ENCODE measurements at regions not wholly inside any gene's neighbourhood (a gene's known extent, or its start where the extent isn't known, plus 50 kb on each side); places are given as distances from the start of the nearest gene placed in this dataset.

DNA sequence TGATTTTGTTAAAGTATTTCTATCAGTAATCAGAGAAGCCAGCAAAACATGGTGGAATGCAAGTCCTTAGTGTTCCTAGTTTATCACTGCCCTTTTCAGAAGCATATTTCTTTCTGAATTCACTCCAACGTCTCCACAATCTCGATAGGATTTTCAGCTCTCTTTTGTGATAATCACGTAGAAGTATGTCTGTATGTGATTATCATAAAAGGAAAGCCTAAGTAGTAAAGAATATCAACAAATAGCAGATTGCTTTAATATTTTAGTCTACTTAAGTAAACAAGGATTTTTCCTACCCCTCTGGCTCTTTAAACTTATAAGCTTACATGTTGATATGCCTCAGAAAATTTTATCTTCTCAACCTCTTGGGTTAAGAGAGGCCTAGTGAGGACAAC lies 147.4 kb upstream of the NUDT4 start:
- TF ChIP-seq, protein P1, sequence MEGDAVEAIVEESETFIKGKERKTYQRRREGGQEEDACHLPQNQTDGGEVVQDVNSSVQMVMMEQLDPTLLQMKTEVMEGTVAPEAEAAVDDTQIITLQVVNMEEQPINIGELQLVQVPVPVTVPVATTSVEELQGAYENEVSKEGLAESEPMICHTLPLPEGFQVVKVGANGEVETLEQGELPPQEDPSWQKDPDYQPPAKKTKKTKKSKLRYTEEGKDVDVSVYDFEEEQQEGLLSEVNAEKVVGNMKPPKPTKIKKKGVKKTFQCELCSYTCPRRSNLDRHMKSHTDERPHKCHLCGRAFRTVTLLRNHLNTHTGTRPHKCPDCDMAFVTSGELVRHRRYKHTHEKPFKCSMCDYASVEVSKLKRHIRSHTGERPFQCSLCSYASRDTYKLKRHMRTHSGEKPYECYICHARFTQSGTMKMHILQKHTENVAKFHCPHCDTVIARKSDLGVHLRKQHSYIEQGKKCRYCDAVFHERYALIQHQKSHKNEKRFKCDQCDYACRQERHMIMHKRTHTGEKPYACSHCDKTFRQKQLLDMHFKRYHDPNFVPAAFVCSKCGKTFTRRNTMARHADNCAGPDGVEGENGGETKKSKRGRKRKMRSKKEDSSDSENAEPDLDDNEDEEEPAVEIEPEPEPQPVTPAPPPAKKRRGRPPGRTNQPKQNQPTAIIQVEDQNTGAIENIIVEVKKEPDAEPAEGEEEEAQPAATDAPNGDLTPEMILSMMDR (IDR thresholded peaks at IDR 0.05): no peak
- no peak for TF ChIP-seq POLR2A (IDR thresholded peaks at IDR 0.05)

All from breast epithelium (tissue), 3 donors.